ENCODE measurements at regions not wholly inside any gene's neighbourhood (a gene's known extent, or its start where the extent isn't known, plus 50 kb on each side); places are given as distances from the start of the nearest gene placed in this dataset.
"Not testable (repeated sequence)": the region's sequence is repeated elsewhere in the genome, so short reads cannot be mapped to it uniquely, and the experiment has no call there.

DNA sequence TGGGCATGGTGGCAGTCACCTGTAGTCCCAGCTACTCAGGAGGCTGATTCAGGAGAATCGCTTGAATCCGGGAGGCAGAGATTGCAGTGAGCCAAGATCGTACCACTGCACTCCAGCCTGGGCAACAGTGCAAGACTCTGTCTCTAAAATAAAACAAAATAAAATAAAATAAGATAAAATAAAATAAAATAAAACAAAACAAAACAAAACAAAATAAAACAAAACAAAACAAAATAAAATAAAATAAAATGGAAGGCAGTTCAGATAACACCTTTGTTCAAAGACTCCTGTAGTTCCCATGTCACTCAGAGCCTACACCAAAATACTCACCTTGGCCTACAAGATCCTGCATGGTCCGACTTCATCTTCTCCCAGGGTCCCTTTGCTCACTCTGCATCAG lies 61.3 kb downstream of the SYF2 start:
- DNase-seq (ENCODE audit: low read depth), result not testable (repeated sequence)

GRCh38 chr1:25170439-25170838 lies 61.9 kb downstream of the SYF2 start:
- no peak for DNase-seq (ENCODE audit: low read depth)

DNA sequence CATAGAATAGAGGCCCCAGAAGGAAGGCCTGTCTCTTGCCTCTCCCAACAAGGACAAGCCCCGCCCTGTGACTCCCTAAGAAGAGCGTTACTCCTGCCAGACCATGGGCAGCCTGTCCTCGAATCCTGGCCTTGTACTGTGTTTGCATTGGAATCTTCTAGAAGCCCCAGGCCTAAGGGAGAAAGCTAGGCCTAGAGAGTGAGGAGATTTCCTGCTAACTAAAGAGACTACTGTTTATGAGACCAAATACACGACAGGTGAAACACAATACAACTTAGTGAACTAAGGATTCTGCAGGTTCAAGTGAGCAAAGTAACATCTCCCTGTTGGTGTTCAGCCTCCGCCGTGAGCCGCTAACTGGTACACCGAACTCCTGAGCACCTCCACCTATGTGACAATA lies 62.7 kb downstream of the SYF2 start:
- no peak for DNase-seq (ENCODE audit: low read depth)

- DNase-seq (ENCODE audit: low read depth), result no peak
Observed at GRCh38 chr1:25169168-25169567, 63.1 kb downstream of the SYF2 start.

DNA sequence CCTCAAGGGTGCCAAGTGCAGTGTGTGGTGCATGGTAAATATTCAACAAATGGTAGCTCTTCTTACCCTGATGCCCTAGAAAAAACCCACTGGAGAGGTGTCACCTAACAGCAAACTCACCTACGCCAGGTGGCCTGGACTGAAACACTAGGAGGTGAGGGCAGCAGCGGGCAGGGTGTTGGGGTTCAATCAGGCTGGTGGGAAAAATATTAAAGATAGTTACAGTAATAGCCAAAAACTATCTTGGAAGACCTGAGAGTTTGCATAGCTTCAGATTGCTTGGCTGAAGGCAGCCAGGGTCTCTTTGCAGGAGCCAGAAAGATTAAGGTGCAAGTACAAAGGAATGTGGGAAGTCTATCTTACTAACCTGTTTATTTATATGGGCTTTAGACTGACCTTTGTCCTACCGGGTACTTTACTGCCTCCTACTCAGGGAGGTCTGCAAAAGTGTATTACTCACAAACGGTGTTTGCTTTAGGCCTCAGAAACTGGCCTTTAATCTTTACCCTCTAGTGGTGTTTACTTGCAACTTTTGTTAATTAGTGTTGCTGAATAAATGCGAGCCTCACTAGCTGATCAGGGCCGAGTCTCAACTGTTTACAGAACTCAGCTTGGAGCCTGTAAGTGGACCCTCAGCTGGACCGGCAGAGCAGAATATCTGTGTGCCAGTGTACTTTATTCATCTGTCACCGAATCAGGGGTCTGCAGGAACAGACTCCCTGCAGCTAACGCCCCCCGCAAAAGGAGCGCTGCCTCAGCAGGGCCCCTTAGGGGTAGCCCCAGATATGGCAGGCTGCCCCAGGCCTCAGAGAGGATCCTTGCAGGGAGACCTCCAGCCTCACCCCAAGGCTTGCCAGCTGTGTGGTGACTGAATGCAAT lies 63.9 kb downstream of the SYF2 start:
- no peak for DNase-seq (ENCODE audit: low read depth)

DNA sequence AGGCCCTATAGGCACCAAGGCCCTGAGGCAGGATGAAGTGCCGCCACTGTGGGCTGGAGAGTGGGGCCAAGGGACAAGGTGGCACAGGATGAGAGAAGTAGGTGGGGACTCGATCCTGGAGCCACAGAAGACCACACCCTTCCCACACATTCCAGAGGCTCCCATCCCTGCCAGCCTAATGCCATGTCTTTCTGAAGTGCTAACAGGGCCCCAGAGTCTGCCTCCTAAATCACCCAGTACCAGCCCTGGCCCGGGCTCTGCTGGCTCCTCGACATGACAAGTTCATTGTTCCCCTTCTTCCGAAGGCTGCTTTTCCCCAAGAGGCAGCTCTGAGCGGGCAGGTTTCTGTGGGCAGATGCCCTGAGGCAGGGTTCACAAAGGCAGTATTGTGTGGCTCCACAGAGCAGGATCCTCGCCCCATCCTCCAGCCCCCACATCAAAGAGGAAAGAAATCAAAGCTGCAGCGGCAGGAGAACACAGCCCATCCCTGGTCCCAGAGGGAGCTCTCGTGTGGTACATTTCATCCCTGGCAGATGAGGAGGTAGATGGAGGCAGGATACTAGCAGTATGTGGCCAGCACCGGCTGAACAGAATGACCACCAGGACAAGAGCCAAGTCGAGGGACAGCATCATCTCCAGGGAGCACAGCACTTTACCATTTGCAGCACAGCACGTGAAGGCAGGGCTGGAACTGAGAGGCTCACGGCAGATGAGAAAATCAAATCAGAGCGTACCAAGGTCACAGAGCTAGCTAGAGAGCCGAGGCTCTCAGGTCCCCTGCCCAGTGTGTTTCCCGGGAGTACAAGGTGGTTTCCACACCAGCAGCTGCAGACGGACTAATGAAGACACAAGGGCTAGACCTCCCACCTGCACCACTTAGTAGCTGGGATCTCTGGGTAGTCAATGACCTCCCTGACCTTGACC lies 64.8 kb downstream of the SYF2 start:
- DNase-seq (ENCODE audit: low read depth), result no peak

DNA sequence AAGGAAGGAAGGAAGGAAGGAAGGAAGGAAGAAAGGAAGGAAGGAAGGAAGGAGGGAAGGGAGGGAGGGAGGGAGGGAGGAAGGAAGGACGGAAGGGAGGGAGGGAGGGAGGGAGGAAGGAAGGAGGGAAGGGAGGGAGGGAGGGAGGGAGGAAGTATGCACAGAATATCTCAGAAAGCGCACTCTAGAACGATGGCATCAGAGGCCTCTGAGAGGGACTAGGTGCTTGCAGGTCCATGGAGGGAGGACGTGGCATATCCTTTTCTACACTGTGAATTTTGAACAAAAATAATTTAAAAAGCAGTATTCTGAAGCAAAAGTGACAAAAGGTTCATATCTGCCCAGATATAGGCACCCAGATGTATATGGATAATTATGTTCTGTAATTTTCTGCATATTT lies 65.5 kb downstream of the SYF2 start:
- no peak for DNase-seq (ENCODE audit: low read depth)

GRCh38 chr1:25163986-25164385 lies 68.3 kb downstream of the SYF2 start:
- DNase-seq (ENCODE audit: low read depth), result no peak

DNA sequence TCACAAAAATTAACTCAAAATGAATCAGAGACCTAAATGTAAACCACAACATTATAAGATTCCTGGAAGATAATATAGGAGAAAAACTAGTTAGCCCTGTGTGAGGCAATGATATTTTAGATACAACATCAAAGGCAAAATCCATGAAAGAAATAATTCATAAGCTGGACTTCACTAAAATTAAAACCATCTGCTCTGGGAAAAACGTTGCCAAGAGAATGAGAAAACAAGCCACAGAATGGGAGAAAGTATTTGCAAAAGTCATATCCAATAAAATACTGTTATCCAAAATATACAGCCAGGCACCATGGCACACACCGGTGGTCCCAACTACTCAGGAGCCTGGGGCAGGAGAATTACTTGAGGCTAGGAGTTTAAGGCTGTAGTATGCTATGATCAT lies 70.3 kb downstream of the SYF2 start:
- DNase-seq (ENCODE audit: low read depth), result no peak

DNA sequence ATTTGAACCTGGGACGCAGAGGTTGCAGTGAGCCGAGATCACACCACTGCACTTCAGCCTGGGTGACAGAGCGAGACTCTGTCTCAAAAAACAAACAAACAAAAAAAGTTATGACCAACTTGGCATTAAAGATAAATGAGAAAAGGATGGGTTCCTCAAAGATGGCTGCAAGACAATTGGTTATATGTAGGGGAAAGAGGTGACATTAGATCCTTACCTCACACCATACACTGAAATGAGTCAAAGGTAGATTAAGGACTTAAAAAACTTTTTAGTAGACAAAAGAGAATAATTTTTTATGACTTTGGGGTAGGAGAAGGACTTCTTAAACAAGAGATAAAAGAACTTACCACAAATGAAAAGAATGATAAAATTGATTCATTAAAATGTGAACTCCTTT lies 74.5 kb downstream of the SYF2 start:
- no peak for DNase-seq (ENCODE audit: low read depth)

DNA sequence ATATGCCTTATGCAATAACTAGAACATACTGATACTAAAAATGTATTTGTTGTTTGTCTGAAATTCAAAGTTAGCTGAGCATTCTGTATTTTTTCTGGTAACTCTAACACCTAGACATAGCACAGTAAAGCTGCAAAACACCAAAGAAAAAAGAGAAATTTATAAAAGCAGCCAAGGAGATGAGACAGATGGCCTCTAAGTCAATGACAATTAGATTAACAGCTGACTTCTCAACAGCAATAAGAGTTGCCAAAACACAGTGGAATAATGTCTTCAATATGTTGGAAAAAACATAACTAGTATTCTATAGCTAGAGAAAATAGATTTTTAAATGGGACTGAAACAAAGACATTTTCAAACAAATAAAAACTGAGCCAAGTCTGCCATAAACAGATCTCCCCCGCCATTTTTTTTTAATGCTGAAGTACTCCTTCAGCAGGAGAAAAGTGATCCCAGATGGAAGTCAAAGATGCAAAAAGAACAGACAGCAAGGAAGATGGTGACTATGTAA lies 81.3 kb downstream of the SYF2 start:
- DNase-seq (ENCODE audit: low read depth), result no peak

DNA sequence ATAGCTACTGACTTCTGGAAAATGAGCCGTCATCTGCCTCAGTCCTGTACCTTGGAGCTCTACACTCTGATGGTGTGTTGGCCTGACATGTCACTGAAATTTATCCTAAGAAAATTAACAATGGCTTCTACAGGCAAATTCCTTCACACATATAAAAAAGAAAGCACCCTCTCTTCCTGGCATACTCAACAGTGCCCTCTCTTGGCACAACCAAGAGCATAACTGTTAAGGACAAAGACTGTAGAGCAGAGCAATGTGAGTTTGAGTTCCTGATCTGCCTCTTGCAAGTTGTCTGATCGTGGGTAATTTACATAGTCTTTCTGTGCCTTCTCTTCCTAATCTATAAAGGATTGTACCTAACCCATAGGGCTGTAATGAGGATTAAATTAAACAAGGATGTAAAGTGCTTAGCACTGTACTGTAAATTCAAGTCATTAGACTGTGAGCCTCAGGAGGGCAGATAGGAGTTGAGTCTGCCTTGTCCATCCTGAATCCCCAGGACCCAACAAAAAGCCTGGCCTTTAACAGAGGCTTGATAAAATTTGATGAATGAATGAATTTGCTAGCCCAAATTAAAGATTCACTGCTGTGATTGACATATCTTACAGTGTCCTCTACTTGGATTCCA lies 83.5 kb downstream of the SYF2 start:
- no peak for DNase-seq (ENCODE audit: low read depth)

DNA sequence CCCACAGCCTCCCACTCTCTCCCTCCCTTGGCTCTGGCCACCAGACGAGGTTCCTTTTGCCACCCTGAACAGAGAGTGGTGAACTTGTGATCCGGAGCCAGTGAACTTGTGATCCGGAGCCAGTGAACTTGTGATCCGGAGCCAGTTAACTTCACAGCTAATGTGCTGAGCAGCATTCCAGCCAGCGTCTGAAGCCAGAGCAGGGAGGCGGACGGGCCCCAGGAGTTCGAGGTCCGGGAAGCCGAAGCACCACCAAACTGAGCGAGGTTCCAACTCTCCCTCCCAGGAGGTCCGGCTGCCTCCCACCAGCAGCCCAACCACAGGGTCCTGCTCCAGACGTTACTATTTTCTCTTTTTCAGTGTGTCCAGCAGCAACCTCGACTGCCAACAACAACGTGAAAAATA lies 85.8 kb downstream of the SYF2 start:
- DNase-seq (ENCODE audit: low read depth), result no peak

GRCh38 chr1:25145775-25146393 lies 86.4 kb downstream of the SYF2 start:
- no peak for DNase-seq (ENCODE audit: low read depth)

- no peak for DNase-seq (ENCODE audit: low read depth)
Observed at GRCh38 chr1:25140073-25140797, 92.1 kb downstream of the SYF2 start.

GRCh38 chr1:25137521-25138395 lies 94.5 kb downstream of the SYF2 start:
- no peak for DNase-seq (ENCODE audit: low read depth)

DNA sequence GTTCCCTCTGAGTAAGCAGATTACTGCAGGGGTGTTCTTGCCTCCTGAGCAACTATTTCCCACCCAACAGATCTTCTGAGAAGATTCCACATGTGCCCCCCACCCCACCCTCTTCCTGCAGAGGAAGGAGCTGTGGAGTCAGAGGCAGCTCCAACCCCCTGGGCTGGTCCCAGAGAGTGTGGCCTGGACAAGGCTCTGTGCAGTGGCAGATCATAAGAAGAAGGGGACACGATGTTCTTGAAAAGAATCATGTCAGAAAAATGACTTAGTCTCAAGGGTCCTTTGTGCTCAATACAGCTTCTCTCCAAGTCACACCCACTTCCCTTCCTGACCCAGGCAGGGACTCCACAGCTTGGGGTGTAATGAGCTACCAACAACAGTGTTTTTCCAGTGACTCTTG lies 95.2 kb downstream of the SYF2 start:
- no peak for DNase-seq (ENCODE audit: low read depth)

GRCh38 chr1:25135909-25136308 lies 96.4 kb downstream of the SYF2 start:
- DNase-seq (ENCODE audit: low read depth), result no peak

GRCh38 chr1:25134801-25135461 lies 97.4 kb downstream of the SYF2 start:
- no peak for DNase-seq (ENCODE audit: low read depth)

DNA sequence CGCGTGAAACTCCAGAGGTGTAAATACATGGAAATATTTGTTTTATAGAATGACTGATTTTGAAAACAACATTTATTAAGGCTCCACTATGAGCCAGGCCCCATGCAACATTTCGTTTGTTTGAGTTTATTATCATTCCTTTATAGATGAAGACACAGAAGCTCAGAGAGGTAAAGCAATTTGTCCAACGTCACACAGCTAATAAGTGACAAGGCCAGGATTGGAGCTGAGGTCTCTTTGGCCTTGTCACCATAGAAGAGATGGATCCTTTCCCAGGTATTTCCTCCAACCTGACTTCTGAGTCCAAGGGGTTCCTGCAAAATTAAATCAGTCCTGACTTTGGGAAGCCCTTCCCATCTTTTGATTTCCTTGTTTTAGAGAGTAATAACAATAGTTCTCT lies 98.0 kb downstream of the SYF2 start:
- no peak for DNase-seq (ENCODE audit: low read depth)
